ENCODE measurements at regions not wholly inside any gene's neighbourhood (a gene's known extent, or its start where the extent isn't known, plus 50 kb on each side); places are given as distances from the start of the nearest gene placed in this dataset.

DNA sequence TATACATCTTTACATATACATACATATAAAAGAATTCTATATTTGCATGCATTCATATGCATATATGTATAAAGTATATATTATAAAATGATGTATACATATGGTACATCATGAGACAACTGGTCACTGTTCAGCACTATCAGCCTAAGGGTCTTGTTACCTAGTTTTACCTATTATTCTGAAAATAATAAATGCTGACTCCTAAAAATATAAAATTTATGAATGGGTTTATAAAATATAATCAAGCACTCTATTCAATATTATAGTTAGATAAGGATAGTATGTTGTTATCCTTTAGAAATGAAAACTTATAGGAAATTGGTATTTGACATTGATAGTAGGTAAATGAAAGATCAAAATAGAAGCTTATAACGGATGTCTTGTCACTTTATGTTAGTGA is 324.2 kb downstream of the GBA3 start:
- FAIRE-seq (no peak), DNase-seq (no peak), ATAC-seq (no peak)
- no peak overlapping the region for H3K27ac ChIP-seq
- H3K4me1 ChIP-seq: no peaks in the 10 kb centered on the region
- H3K27me3 ChIP-seq: no peaks in the 10 kb centered on the region
- intact Hi-C loops (cut with DNase I): no loop called here
- no peak overlapping the region for H3K4me3 ChIP-seq
- TF ChIP-seq, protein P1, sequence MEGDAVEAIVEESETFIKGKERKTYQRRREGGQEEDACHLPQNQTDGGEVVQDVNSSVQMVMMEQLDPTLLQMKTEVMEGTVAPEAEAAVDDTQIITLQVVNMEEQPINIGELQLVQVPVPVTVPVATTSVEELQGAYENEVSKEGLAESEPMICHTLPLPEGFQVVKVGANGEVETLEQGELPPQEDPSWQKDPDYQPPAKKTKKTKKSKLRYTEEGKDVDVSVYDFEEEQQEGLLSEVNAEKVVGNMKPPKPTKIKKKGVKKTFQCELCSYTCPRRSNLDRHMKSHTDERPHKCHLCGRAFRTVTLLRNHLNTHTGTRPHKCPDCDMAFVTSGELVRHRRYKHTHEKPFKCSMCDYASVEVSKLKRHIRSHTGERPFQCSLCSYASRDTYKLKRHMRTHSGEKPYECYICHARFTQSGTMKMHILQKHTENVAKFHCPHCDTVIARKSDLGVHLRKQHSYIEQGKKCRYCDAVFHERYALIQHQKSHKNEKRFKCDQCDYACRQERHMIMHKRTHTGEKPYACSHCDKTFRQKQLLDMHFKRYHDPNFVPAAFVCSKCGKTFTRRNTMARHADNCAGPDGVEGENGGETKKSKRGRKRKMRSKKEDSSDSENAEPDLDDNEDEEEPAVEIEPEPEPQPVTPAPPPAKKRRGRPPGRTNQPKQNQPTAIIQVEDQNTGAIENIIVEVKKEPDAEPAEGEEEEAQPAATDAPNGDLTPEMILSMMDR (IDR thresholded peaks at IDR 0.05): no peak
- no peaks in the 10 kb centered on the region for H3K9me3 ChIP-seq
- WGBS, 2 donors: 71 to 73% methylated on average over 1 of the region's 1 CpG
- no peaks in the 10 kb centered on the region for H3K36me3 ChIP-seq

DNA sequence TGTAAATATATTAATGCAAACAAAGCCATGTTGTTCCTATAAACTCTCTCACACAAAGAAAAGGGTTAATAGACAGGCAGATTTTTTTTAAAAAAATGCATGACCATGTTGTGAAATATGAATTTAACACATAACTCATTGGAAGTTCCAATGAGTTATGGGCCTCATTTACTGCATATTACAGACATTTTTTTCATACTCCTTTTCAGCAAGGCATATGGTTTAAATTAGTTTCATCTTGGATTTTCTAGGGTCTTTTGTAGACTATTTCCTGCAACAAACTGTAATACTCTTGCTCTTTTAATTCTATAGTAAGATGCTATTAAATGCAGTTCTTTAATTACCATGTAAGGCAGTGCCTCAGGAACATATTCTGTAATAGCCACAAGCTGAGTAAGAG is 323.1 kb downstream of the GBA3 start:
- H3K9me3 ChIP-seq: no peaks in the 10 kb centered on the region
- ATAC-seq: no peak
- DNase-seq: no peak
- H3K4me3 ChIP-seq: no peak overlapping the region
- intact Hi-C loops (cut with DNase I): no loop called here
- TF ChIP-seq, protein P1 (IDR thresholded peaks at IDR 0.05): no peak
- no peaks in the 10 kb centered on the region for H3K36me3 ChIP-seq
- H3K27ac ChIP-seq: no peak overlapping the region
- H3K4me1 ChIP-seq: no peaks in the 10 kb centered on the region
- no peaks in the 10 kb centered on the region for H3K27me3 ChIP-seq
- no peak for FAIRE-seq

DNA sequence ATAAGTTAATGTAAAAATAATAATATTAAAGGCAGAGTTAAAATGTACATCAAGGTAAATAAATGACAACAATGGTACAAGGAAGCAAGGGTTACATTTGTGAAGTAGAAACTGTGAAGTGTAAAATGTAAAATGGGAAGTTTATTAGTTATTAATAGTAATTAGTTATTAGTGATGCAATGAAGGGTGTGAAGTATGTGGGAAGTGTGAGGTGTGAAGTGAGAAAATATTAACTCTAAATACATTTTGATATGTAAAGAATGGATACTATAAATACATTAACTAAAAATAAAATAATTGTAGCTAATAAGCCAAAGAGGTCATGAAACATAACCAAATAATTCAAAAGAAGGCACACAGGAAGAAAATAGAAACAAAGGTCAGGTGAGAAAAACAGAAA is 316.4 kb downstream of the GBA3 start:
- FAIRE-seq: no peak
- TF ChIP-seq, protein P1 (IDR thresholded peaks at IDR 0.05): no peak
- no peak for ATAC-seq
- no peaks in the 10 kb centered on the region for H3K9me3 ChIP-seq
- no peak for DNase-seq
- no peaks in the 10 kb centered on the region for H3K4me1 ChIP-seq
- H3K4me3 ChIP-seq: no peak overlapping the region
- no peaks in the 10 kb centered on the region for H3K27me3 ChIP-seq
- intact Hi-C loops (cut with DNase I): no loop called here
- H3K36me3 ChIP-seq: no peaks in the 10 kb centered on the region
- no peak overlapping the region for H3K27ac ChIP-seq

DNA sequence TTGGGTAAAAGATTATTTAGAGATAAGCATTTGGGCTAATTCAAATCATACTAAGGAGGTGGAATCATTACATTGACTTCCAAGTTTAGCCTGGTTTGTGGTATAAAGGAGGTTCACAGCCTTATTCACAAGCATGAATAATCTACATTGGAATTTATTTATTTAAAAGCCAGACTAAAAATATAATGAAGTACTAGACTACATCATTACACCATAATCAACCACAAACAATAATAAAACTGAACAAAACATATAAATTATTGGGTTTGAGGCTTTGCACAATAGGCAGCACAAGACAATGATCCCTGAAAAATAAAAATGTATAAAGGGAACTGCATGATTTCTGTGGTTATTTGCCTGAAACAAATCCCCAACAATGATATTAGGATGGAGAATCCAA is 314.0 kb downstream of the GBA3 start:
- Histone ChIP-seq H3K9me3 (no peaks in the 10 kb centered on the region), H3K27ac (no peak overlapping the region), H3K27me3 (no peaks in the 10 kb centered on the region), H3K36me3 (no peaks in the 10 kb centered on the region), H3K4me1 (no peaks in the 10 kb centered on the region), H3K4me3 (no peak overlapping the region)
- no peak for ATAC-seq
- intact Hi-C loops (cut with DNase I): no loop called here
- FAIRE-seq: no peak
- TF ChIP-seq, protein P1 (IDR thresholded peaks at IDR 0.05): no peak
- DNase-seq: no peak

DNA sequence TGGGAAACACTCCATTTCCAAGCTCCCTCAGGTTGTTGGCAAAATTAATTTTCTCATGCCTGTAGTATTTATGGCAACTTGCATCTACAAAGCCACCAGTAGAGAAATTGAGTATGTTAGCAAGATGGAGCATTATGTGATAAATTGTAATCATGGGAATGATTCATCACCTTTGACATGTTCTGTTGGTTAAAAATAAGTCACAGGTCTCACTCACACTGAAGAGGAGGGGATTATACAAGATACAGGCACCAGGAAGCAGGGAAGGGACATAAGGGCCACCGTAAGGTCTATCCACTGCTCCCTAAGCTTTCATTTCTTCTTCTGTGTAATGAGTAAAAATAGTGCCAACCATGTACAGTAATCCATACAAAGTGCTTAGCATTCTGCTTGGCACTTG is 313.0 kb downstream of the GBA3 start:
- WGBS, 2 donors: 41 to 91% methylated on average over 1 of the region's 1 CpG

More for the DNA sequence above, 313.0 kb downstream of the GBA3 start:
- FAIRE-seq (no peak), ATAC-seq (no peak), DNase-seq (no peak)
- no peaks in the 10 kb centered on the region for H3K9me3 ChIP-seq
- peaks cover 0 to under 1% (median 0%) of the 10 kb centered on the region in 4 donors for H3K27me3 ChIP-seq
- intact Hi-C loops (cut with DNase I): no loop called here
- H3K27ac ChIP-seq: no peak overlapping the region
- no peaks in the 10 kb centered on the region for H3K4me1 ChIP-seq
- no peaks in the 10 kb centered on the region for H3K36me3 ChIP-seq
- TF ChIP-seq, protein P1 (IDR thresholded peaks at IDR 0.05): no peak
- H3K4me3 ChIP-seq: no peak overlapping the region

Measured in pancreas (tissue), 10 donors.